ENCODE measurements at regions not wholly inside any gene's neighbourhood (a gene's known extent, or its start where the extent isn't known, plus 50 kb on each side); places are given as distances from the start of the nearest gene placed in this dataset.

- H3K9me3 ChIP-seq, result no peaks in the 10 kb centered on the region
- ATAC-seq (ENCODE audit: insufficient number of reproducible peaks, low FRiP score, low read depth) (no peak), DNase-seq (ENCODE audit: low spot score) (no peak)
- TF ChIP-seq CTCF (IDR thresholded peaks at IDR 0.05), result no peak
- H3K27ac ChIP-seq, result no peak overlapping the region
- no peaks in the 10 kb centered on the region for H3K36me3 ChIP-seq
- no peaks in the 10 kb centered on the region for H3K27me3 ChIP-seq (replicated peaks; ENCODE audit: insufficient read depth)
- H3K4me1 ChIP-seq (ENCODE audit: control insufficient read depth in 1 of 2, low read depth in 2 of 2), result peaks cover 7 to 57% of the 10 kb centered on the region in 2 donors
- H3K4me3 ChIP-seq, result no peak overlapping the region
These were observed 392.3 kb upstream of the ADGRL2 start for GRCh38 chr1:81408419-81408818.

- H3K36me3 ChIP-seq, result no peaks in the 10 kb centered on the region
- TF ChIP-seq CTCF (IDR thresholded peaks at IDR 0.05), result no peak
- DNase-seq (ENCODE audit: low spot score) (no peak), ATAC-seq (ENCODE audit: insufficient number of reproducible peaks, low FRiP score, low read depth) (no peak)
- H3K4me1 ChIP-seq (ENCODE audit: control insufficient read depth in 1 of 2, low read depth in 2 of 2), result peaks cover 7 to 54% of the 10 kb centered on the region in 2 donors
- H3K27ac ChIP-seq, result no peak overlapping the region
- no peaks in the 10 kb centered on the region for H3K9me3 ChIP-seq
- H3K27me3 ChIP-seq (replicated peaks; ENCODE audit: insufficient read depth), result no peaks in the 10 kb centered on the region
- no peak overlapping the region for H3K4me3 ChIP-seq
These were observed 393.5 kb upstream of the ADGRL2 start for GRCh38 chr1:81407000-81407821.

GRCh38 chr1:81406292-81406999 lies 394.3 kb upstream of the ADGRL2 start:
- Histone ChIP-seq H3K4me3 (peak overlapping the region; percentile 22), H3K36me3 (no peaks in the 10 kb centered on the region), H3K4me1 (ENCODE audit: control insufficient read depth in 1 of 2, low read depth in 2 of 2) (peaks cover 7 to 54% of the 10 kb centered on the region in 2 donors), H3K27ac (peak overlapping the region in 1 of 2 donors; percentile 24), H3K9me3 (no peaks in the 10 kb centered on the region), H3K27me3 (replicated peaks; ENCODE audit: insufficient read depth) (no peaks in the 10 kb centered on the region)
- DNase-seq (ENCODE audit: low spot score) (no peak), ATAC-seq (ENCODE audit: insufficient number of reproducible peaks, low FRiP score, low read depth) (no peak)
- TF ChIP-seq CTCF (IDR thresholded peaks at IDR 0.05), result no peak

- ATAC-seq (ENCODE audit: insufficient number of reproducible peaks, low FRiP score, low read depth), result no peak
- TF ChIP-seq CTCF (IDR thresholded peaks at IDR 0.05), result no peak
These were observed 402.7 kb upstream of the ADGRL2 start for GRCh38 chr1:81398041-81398440.

GRCh38 chr1:81392526-81393226 lies 408.1 kb upstream of the ADGRL2 start:
- ATAC-seq (ENCODE audit: insufficient number of reproducible peaks, low FRiP score, low read depth) (no peak), DNase-seq (ENCODE audit: low spot score) (no peak)
- Histone ChIP-seq H3K36me3 (no peaks in the 10 kb centered on the region), H3K9me3 (no peaks in the 10 kb centered on the region), H3K27me3 (replicated peaks; ENCODE audit: insufficient read depth) (no peaks in the 10 kb centered on the region), H3K27ac (no peak overlapping the region), H3K4me1 (ENCODE audit: control insufficient read depth in 1 of 2, low read depth in 2 of 2) (no peaks in the 10 kb centered on the region), H3K4me3 (no peak overlapping the region)
- no peak for TF ChIP-seq CTCF (IDR thresholded peaks at IDR 0.05)

More at GRCh38 chr1:81398041-81398440, 402.7 kb upstream of the ADGRL2 start:
- no peaks in the 10 kb centered on the region for H3K9me3 ChIP-seq
- DNase-seq (ENCODE audit: low spot score), result no peak
- H3K36me3 ChIP-seq, result no peaks in the 10 kb centered on the region
- H3K4me3 ChIP-seq, result no peak overlapping the region
- H3K4me1 ChIP-seq (ENCODE audit: control insufficient read depth in 1 of 2, low read depth in 2 of 2), result no peaks in the 10 kb centered on the region
- no peaks in the 10 kb centered on the region for H3K27me3 ChIP-seq (replicated peaks; ENCODE audit: insufficient read depth)
- H3K27ac ChIP-seq, result no peak overlapping the region
